ENCODE measurements at regions not wholly inside any gene's neighbourhood (a gene's known extent, or its start where the extent isn't known, plus 50 kb on each side); places are given as distances from the start of the nearest gene placed in this dataset.

GRCh38 chr6:98525860-98526259, 308.5 kb upstream of the POU3F2 start:
- TF ChIP-seq SPI1 (IDR thresholded peaks at IDR 0.05; ENCODE audit: borderline replicate concordance, low read depth) (no peak), REST (IDR thresholded peaks at IDR 0.05; ENCODE audit: insufficient replicate concordance, low read depth) (no peak), GABPA (IDR thresholded peaks at IDR 0.05; ENCODE audit: low read depth) (no peak), POLR2AphosphoS5 (IDR thresholded peaks at IDR 0.05; ENCODE audit: low read depth) (no peak), CTCF (IDR thresholded peaks at IDR 0.05; ENCODE audit: insufficient read depth, low read length) (no peak)
- DNase-seq (ENCODE audit: low read depth in 1 of 2, low spot score in 1 of 2): no peak
- H3K4me3 ChIP-seq (replicated peaks; ENCODE audit: insufficient read depth, low read length): no peak overlapping the region
- no peaks in the 10 kb centered on the region for H3K27me3 ChIP-seq (ENCODE audit: insufficient read depth, poor library complexity, severe bottlenecking)
- H3K27ac ChIP-seq (replicated peaks): no peak overlapping the region

- no peak overlapping the region for H3K4me3 ChIP-seq (replicated peaks; ENCODE audit: insufficient read depth, low read length)
- H3K27me3 ChIP-seq (ENCODE audit: insufficient read depth, poor library complexity, severe bottlenecking): no peaks in the 10 kb centered on the region
- no peak for DNase-seq (ENCODE audit: low read depth in 1 of 2, low spot score in 1 of 2)
- TF ChIP-seq POLR2AphosphoS5 (IDR thresholded peaks at IDR 0.05; ENCODE audit: low read depth) (no peak), REST (IDR thresholded peaks at IDR 0.05; ENCODE audit: insufficient replicate concordance, low read depth) (no peak), GABPA (IDR thresholded peaks at IDR 0.05; ENCODE audit: low read depth) (no peak), SPI1 (IDR thresholded peaks at IDR 0.05; ENCODE audit: borderline replicate concordance, low read depth) (no peak)
- H3K27ac ChIP-seq (replicated peaks): no peak overlapping the region
These were observed 307.9 kb upstream of the POU3F2 start for GRCh38 chr6:98526465-98526864.

GRCh38 chr6:98529364-98529763, 305.0 kb upstream of the POU3F2 start:
- H3K27me3 ChIP-seq (ENCODE audit: insufficient read depth, poor library complexity, severe bottlenecking): no peaks in the 10 kb centered on the region
- TF ChIP-seq CTCF (IDR thresholded peaks at IDR 0.05; ENCODE audit: insufficient read depth, low read length) (no peak), SPI1 (IDR thresholded peaks at IDR 0.05; ENCODE audit: borderline replicate concordance, low read depth) (no peak), GABPA (IDR thresholded peaks at IDR 0.05; ENCODE audit: low read depth) (no peak)
- H3K4me3 ChIP-seq (replicated peaks; ENCODE audit: insufficient read depth, low read length): no peak overlapping the region
- no peak overlapping the region for H3K27ac ChIP-seq (replicated peaks)
- no peak for DNase-seq (ENCODE audit: low read depth in 1 of 2, low spot score in 1 of 2)

GRCh38 chr6:98530732-98531131, 303.6 kb upstream of the POU3F2 start:
- no peaks in the 10 kb centered on the region for H3K27me3 ChIP-seq (ENCODE audit: insufficient read depth, poor library complexity, severe bottlenecking)
- TF ChIP-seq POLR2AphosphoS5 (IDR thresholded peaks at IDR 0.05; ENCODE audit: low read depth) (no peak), REST (IDR thresholded peaks at IDR 0.05; ENCODE audit: insufficient replicate concordance, low read depth) (no peak), GABPA (IDR thresholded peaks at IDR 0.05; ENCODE audit: low read depth) (no peak)
- DNase-seq (ENCODE audit: low read depth in 1 of 2, low spot score in 1 of 2): no peak
- no peak overlapping the region for H3K27ac ChIP-seq (replicated peaks)
- no peak overlapping the region for H3K4me3 ChIP-seq (replicated peaks; ENCODE audit: insufficient read depth, low read length)

All from HL-60 (cell line).